H1 (cell line): ENCODE measurements at regions not wholly inside any gene's neighbourhood (a gene's known extent, or its start where the extent isn't known, plus 50 kb on each side); places are given as distances from the start of the nearest gene placed in this dataset.

ENCODE experiments used
- CEBPB ChIP-seq: IDR thresholded peaks from 2 replicates; pipeline ENCODE4 v1.6.1; 2012; ENCODE audit warnings: low read depth, low read length
- CTCF ChIP-seq, 3 experiments: IDR thresholded peaks; 1 replicate in 2 of 3; 2 replicates in 1 of 3; pipeline versions ENCODE4 v1.5.1 to v1.6.1; 2011; ENCODE audit warnings: low read length in 3 of 3, mild to moderate bottlenecking in 3 of 3, inconsistent platforms in 2 of 3, low read depth in 1 of 3, moderate library complexity in 1 of 3; ENCODE audit not compliant: insufficient read depth in 1 of 3; ENCODE audit errors: control extremely low read depth in 1 of 3
- KDM4A ChIP-seq: IDR thresholded peaks from one replicate; pipeline ENCODE4 v1.7.1; 2012; ENCODE audit warnings: low read depth, mild to moderate bottlenecking, moderate library complexity, low read length, inconsistent platforms; ENCODE audit not compliant: severe bottlenecking
- MAFK ChIP-seq: IDR thresholded peaks from 2 replicates; pipeline ENCODE4 v1.6.1; 2012; ENCODE audit warnings: low read depth, mild to moderate bottlenecking, improper control_type of control experiment, low read length
- RAD21 ChIP-seq, 2 experiments: IDR thresholded peaks in 1 of 2; conservative IDR thresholded peaks in 1 of 2; 2 replicates each; pipeline ENCODE4 v1.6.1; 2011; ENCODE audit warnings: low read depth in 2 of 2, low read length in 2 of 2, improper control_type of control experiment in 1 of 2, inconsistent platforms in 1 of 2, mild to moderate bottlenecking in 1 of 2, moderate library complexity in 1 of 2
- SIRT6 ChIP-seq: IDR thresholded peaks from one replicate; pipeline ENCODE4 v1.7.1; 2012; ENCODE audit warnings: low read length, inconsistent platforms

- TF ChIP-seq MAFK (no peak), RAD21 (IDR thresholded peaks at IDR 0.05 in 1 of 2, conservative IDR thresholded peaks at IDR 0.05 in 1 of 2; ENCODE audit: low read depth in 2 of 2, low read length in 2 of 2) (no peak), CEBPB (no peak), CTCF (IDR thresholded peaks at IDR 0.05; ENCODE audit: control extremely low read depth in 1 of 3, insufficient read depth in 1 of 3, low read depth in 1 of 3, low read length in 3 of 3) (no peak), SIRT6 (no peak), KDM4A (no peak)
Measured at GRCh38 chr16:52283018-52283417, 263.9 kb downstream of the TOX3 start (continued).
